IMR-90 (cell line): ENCODE measurements at regions not wholly inside any gene's neighbourhood (a gene's known extent, or its start where the extent isn't known, plus 50 kb on each side); places are given as distances from the start of the nearest gene placed in this dataset.

Source experiments
- ATAC-seq: fragments of 200-7000 bp; cut with Tn5 transposase; 2 replicates; pipeline ENCODE4 v1.9.1; 2020; ENCODE audit warnings: low read depth, mild to moderate bottlenecking, moderate library complexity
- BruUV-seq: library from RNA; stranded (reverse); fragments of 400-500 nt; replicated peaks from 2 replicates; lab custom pipeline; 2021; lab: Mats Ljungman, UMichigan
- CTCF ChIA-PET: fragments of 300-600 bp; formaldehyde crosslinking; extraction: SDS; loops from one replicate; lab custom pipeline; 2021; ENCODE audit warnings: antibody characterized with exemption; lab: Yijun Ruan, JAX
- POLR2A ChIA-PET: fragments of 300-600 bp; sonication (Branson Sonifier 250); formaldehyde crosslinking; loops from one replicate; lab custom pipeline; 2022; ENCODE audit warnings: antibody characterized with exemption; ENCODE audit not compliant: unreplicated experiment; lab: Charles Lee
- DNase-seq: peaks from one replicate; pipeline ENCODE4 v3.0.0; 2013
- H2AFZ ChIP-seq: replicated peaks from 2 replicates; pipeline ENCODE3; 2013; ENCODE audit warnings: low read length, mild to moderate bottlenecking; ENCODE audit not compliant: poor library complexity
- H2AK5ac ChIP-seq: 2 replicates; pipeline ENCODE4 v1.6.1; 2013; ENCODE audit warnings: low read depth, low read length, inconsistent platforms
- H2AK9ac ChIP-seq: replicated peaks from 2 replicates; pipeline ENCODE3; 2013; ENCODE audit warnings: mild to moderate bottlenecking, low read depth, low read length, moderate library complexity; ENCODE audit not compliant: poor library complexity
- H2BK120ac ChIP-seq: 2 replicates; pipeline ENCODE4 v1.6.1; 2013; ENCODE audit warnings: low read depth, low read length, inconsistent platforms
- H2BK15ac ChIP-seq: 3 replicates; pipeline ENCODE4 v1.6.1; 2013; ENCODE audit warnings: low read depth, low read length, inconsistent platforms
- H2BK20ac ChIP-seq: 2 replicates; pipeline ENCODE4 v1.6.1; 2013; ENCODE audit warnings: low read depth, mild to moderate bottlenecking, inconsistent platforms, low read length, moderate library complexity
- H2BK5ac ChIP-seq: 2 replicates; pipeline ENCODE4 v1.6.1; 2013; ENCODE audit warnings: mild to moderate bottlenecking, low read depth, low read length, inconsistent platforms; ENCODE audit not compliant: poor library complexity, severe bottlenecking
- H3K14ac ChIP-seq: replicated peaks from 2 replicates; pipeline ENCODE4 v1.6.1; 2013; ENCODE audit warnings: low read depth, low read length, inconsistent platforms
- H3K18ac ChIP-seq: 2 replicates; pipeline ENCODE4 v1.6.1; 2013; ENCODE audit warnings: low read depth, low read length, control low read depth
- H3K23ac ChIP-seq: 2 replicates; pipeline ENCODE4 v1.6.1; 2013; ENCODE audit warnings: low read depth, low read length, inconsistent platforms
- H3K27ac ChIP-seq: 2 replicates; pipeline ENCODE4 v1.5.1; 2013; ENCODE audit warnings: mild to moderate bottlenecking, control low read depth, low read length; ENCODE audit not compliant: insufficient read depth
- H3K27me3 ChIP-seq: 2 replicates; pipeline ENCODE4 v1.6.1; 2013; ENCODE audit warnings: low read length; ENCODE audit not compliant: control insufficient read depth, insufficient read depth
- H3K36me3 ChIP-seq: 2 replicates; pipeline ENCODE4 v1.6.1; 2013; ENCODE audit warnings: low read length, mixed read lengths; ENCODE audit not compliant: control insufficient read depth, insufficient read depth
- H3K4ac ChIP-seq: 2 replicates; pipeline ENCODE4 v1.6.1; 2013; ENCODE audit warnings: low read depth, low read length, inconsistent platforms
- H3K4me1 ChIP-seq: 2 replicates; pipeline ENCODE4 v1.6.1; 2013; ENCODE audit warnings: low read length, mixed read lengths; ENCODE audit not compliant: control insufficient read depth, insufficient read depth
- H3K4me2 ChIP-seq: 2 replicates; pipeline ENCODE4 v1.6.1; 2013; ENCODE audit warnings: low read depth, mild to moderate bottlenecking, control low read depth, low read length, moderate library complexity
- H3K4me3 ChIP-seq: 2 replicates; pipeline ENCODE4 v1.5.1; 2013; ENCODE audit warnings: low read depth, mild to moderate bottlenecking, control low read depth, low read length, moderate library complexity; ENCODE audit not compliant: insufficient read depth
- H3K56ac ChIP-seq: 2 replicates; pipeline ENCODE4 v1.6.1; 2013; ENCODE audit warnings: low read length, inconsistent platforms; ENCODE audit not compliant: insufficient read depth; ENCODE audit errors: extremely low read depth
- H3K79me1 ChIP-seq, 2 experiments: 2 replicates each; pipeline ENCODE4 v1.6.1; 2013; ENCODE audit warnings: low read length in 2 of 2, inconsistent platforms in 1 of 2, low read depth in 1 of 2
- H3K9ac ChIP-seq: 2 replicates; pipeline ENCODE4 v1.6.1; 2013; ENCODE audit warnings: low read depth, low read length, control low read depth
- H3K9me1 ChIP-seq: 2 replicates; pipeline ENCODE4 v1.6.1; 2013; ENCODE audit warnings: low read length, inconsistent platforms; ENCODE audit not compliant: insufficient read depth
- H3K9me3 ChIP-seq: 2 replicates; pipeline ENCODE4 v1.6.1; 2013; ENCODE audit warnings: low read length; ENCODE audit not compliant: control insufficient read depth, insufficient read depth
- H4K20me1 ChIP-seq: 2 replicates; pipeline ENCODE4 v1.6.1; 2013; ENCODE audit warnings: low read length, inconsistent platforms; ENCODE audit not compliant: insufficient read depth
- H4K5ac ChIP-seq: 2 replicates; pipeline ENCODE4 v1.6.1; 2013; ENCODE audit warnings: mild to moderate bottlenecking, low read depth, low read length, control low read depth
- H4K8ac ChIP-seq, 2 experiments: 2 replicates each; pipeline ENCODE4 v1.6.1; 2013; ENCODE audit warnings: low read depth in 2 of 2, low read length in 2 of 2, control low read depth in 1 of 2, inconsistent platforms in 1 of 2
- H4K91ac ChIP-seq: 2 replicates; pipeline ENCODE4 v1.6.1; 2013; ENCODE audit warnings: low read depth, low read length, inconsistent platforms; ENCODE audit not compliant: insufficient read depth
- ELK1 ChIP-seq: fragments of 150-350 bp; IDR thresholded peaks from 2 replicates; pipeline ENCODE4 v1.6.1; 2016; ENCODE audit warnings: low read depth, mild to moderate bottlenecking, low read length, moderate library complexity, borderline replicate concordance
- MAFK ChIP-seq: IDR thresholded peaks from 2 replicates; pipeline ENCODE4 v1.6.1; 2012; ENCODE audit warnings: low read depth, low read length, improper control_type of control experiment
- NFE2L2 ChIP-seq: fragments of 150-350 bp; IDR thresholded peaks from 2 replicates; pipeline ENCODE4 v1.6.1; 2016; ENCODE audit warnings: low read depth, mild to moderate bottlenecking, low read length
- USF2 ChIP-seq: fragments of 150-350 bp; IDR thresholded peaks from 2 replicates; pipeline ENCODE4 v1.6.1; 2017; ENCODE audit warnings: mild to moderate bottlenecking, antibody characterized with exemption, low read length, low read depth
- dilution Hi-C: fragments of 300-500 bp; cut with HindIII; formaldehyde crosslinking; loops from one replicate; pipeline ENCODE4 v1.14.3; 2018; ENCODE audit warnings: low sequenced_read_pairs; ENCODE audit not compliant: unreplicated experiment
- in situ Hi-C: fragments of 300-500 bp; cut with MboI; formaldehyde crosslinking; loops from 3 replicates; pipeline ENCODE4 v1.14.3; 2019; ENCODE audit warnings: low sequenced_read_pairs, inconsistent platforms, mixed read lengths
- intact Hi-C: fragments of 100-400 bp; cut with micrococcal nuclease; formaldehyde crosslinking; loops from 2 replicates; pipeline ENCODE4 v1.10.0; 2022

GRCh38 chr3:146308222-146308621 is 57.3 kb upstream of the PLSCR4 start:
- no peaks in the 10 kb centered on the region for H3K79me1 ChIP-seq
- H3K14ac ChIP-seq: no peak overlapping the region
- ChIA-PET POLR2A (no interaction called here), CTCF (interaction anchor here (0.5 to 1.4 kb wide), 2 partner anchors 119 to 170 kb away, joined by 3 to 4 read pairs; no protein-coding TSS in a partner anchor)
- H2BK5ac ChIP-seq: peak overlapping the region; percentile 63
- H2BK20ac ChIP-seq: peak overlapping the region; percentile 3; the same call in 1 of the 2 replicates
- in situ Hi-C loops: no loop called here
- H2BK120ac ChIP-seq: peak overlapping the region; percentile 41
- dilution Hi-C loops: no loop called here
- 0 out of 2 replicates have a peak, but pooled peaks cover 3% of the 10 kb centered on the region for H3K4me1 ChIP-seq
- no peak overlapping the region for H3K4me3 ChIP-seq
- ATAC-seq (peak; percentile 92), DNase-seq (peak; percentile 89)
- H2AK9ac ChIP-seq: no peak overlapping the region
- H3K9me1 ChIP-seq: no peaks in the 10 kb centered on the region
- H3K18ac ChIP-seq: no peak overlapping the region; the same call in 1 of the 2 replicates
- H4K91ac ChIP-seq: peak overlapping the region; percentile 33; the same call in 1 of the 2 replicates
- H3K56ac ChIP-seq: no peak overlapping the region
- H3K4me2 ChIP-seq: peak overlapping the region; percentile 67; the same call in 1 of the 2 replicates
- H4K20me1 ChIP-seq: no peaks in the 10 kb centered on the region
- intact Hi-C loops: no loop called here
- no peak overlapping the region for H2AFZ ChIP-seq
- no peak overlapping the region for H3K23ac ChIP-seq
- BruUV-seq: no TSS peak
- H3K36me3 ChIP-seq: no peaks in the 10 kb centered on the region
- no peaks in the 10 kb centered on the region for H3K9me3 ChIP-seq
- no peak overlapping the region for H2BK15ac ChIP-seq
- H3K9ac ChIP-seq: no peak overlapping the region
- H3K4ac ChIP-seq: no peak overlapping the region; the same call in 1 of the 2 replicates
- H3K27ac ChIP-seq: no peak overlapping the region
- TF ChIP-seq ELK1: no peak
- peak; percentile 13; the same call in 1 of the 2 replicates for TF ChIP-seq NFE2L2
- no peak for TF ChIP-seq USF2
- TF ChIP-seq MAFK: 0 out of 2 replicates have a peak, but pooled peaks have one; percentile 16
- H4K5ac ChIP-seq: no peak overlapping the region
- peak overlapping the region in 1 of 2 experiments; percentile 51; a peak in 1 of 4 replicates for H4K8ac ChIP-seq
- no peaks in the 10 kb centered on the region for H3K27me3 ChIP-seq
- H2AK5ac ChIP-seq: no peak overlapping the region
